K562 (cell line): ENCODE measurements at regions not wholly inside any gene's neighbourhood (a gene's known extent, or its start where the extent isn't known, plus 50 kb on each side); places are given as distances from the start of the nearest gene placed in this dataset.

Experiments
- HNRNPK ChIP-seq: fragments of 200-400 bp; formaldehyde crosslinking; IDR thresholded peaks from one replicate; pipeline ENCODE4 v1.6.1; 2018; ENCODE audit warnings: mild to moderate bottlenecking, low read depth, low read length; ENCODE audit not compliant: poor library complexity, severe bottlenecking
- LCOR ChIP-seq: sonication (generic); formaldehyde crosslinking; IDR thresholded peaks from 2 replicates; pipeline ENCODE4 v1.8.0; 2022; ENCODE audit warnings: mild to moderate bottlenecking, missing genetic modification reagents
- MED1 ChIP-seq: sonication (generic); formaldehyde crosslinking; IDR thresholded peaks from 2 replicates; pipeline ENCODE4 v1.8.1; 2023; ENCODE audit warnings: missing genetic modification reagents, borderline replicate concordance
- MYBL2 ChIP-seq, 2 experiments: fragments of 450-650 bp in 1 of 2; sonication (generic) in 1 of 2; formaldehyde crosslinking in 1 of 2; IDR thresholded peaks; 2 replicates each; pipeline versions ENCODE4 v1.6.1 to v1.8.1; 2017 to 2022; ENCODE audit warnings: borderline replicate concordance in 1 of 2, inconsistent platforms in 1 of 2, low read depth in 1 of 2, mild to moderate bottlenecking in 1 of 2, missing genetic modification reagents in 1 of 2, moderate library complexity in 1 of 2
- SMC3 ChIP-seq: conservative IDR thresholded peaks from 2 replicates; pipeline ENCODE4 v1.6.1; 2011; ENCODE audit warnings: low read depth, low read length, improper control_type of control experiment; ENCODE audit not compliant: insufficient read depth
- ZC3H8 ChIP-seq: fragments of 450-650 bp; IDR thresholded peaks from 2 replicates; pipeline ENCODE4 v1.6.1; 2017
- ZNF143 ChIP-seq: sonication (generic); formaldehyde crosslinking; IDR thresholded peaks from 2 replicates; pipeline ENCODE4 v1.9.0; 2022; ENCODE audit warnings: mild to moderate bottlenecking, missing genetic modification reagents
- ZNF311 ChIP-seq: fragments of 250-450 bp; sonication (Bioruptor Pico); IDR thresholded peaks from 2 replicates; pipeline ENCODE4 v1.4.0; 2020; ENCODE audit warnings: mild to moderate bottlenecking, moderate library complexity
- TF ChIP-seq, protein P1 (sequence below): fragments of 450-650 bp; formaldehyde crosslinking; IDR thresholded peaks from 2 replicates; pipeline ENCODE4 v1.4.0; 2020; ENCODE audit warnings: mild to moderate bottlenecking, moderate library complexity
- TF ChIP-seq, protein P2 (sequence below), 3 experiments: fragments of 200-800 bp in 1 of 3; sonication (Bioruptor generic) in 1 of 3; sonication (generic) in 1 of 3; formaldehyde crosslinking in 1 of 3; IDR thresholded peaks; 2 replicates each; pipeline versions ENCODE4 v1.6.1 to v1.8.0; 2016 to 2022; ENCODE audit warnings: mild to moderate bottlenecking in 2 of 3, missing compliant biosample characterization in 2 of 3, missing genetic modification characterization in 2 of 3, missing genetic modification reagents in 1 of 3
- TF ChIP-seq, protein P3 (sequence below): IDR thresholded peaks from 3 replicates; pipeline ENCODE4 v1.6.1; 2011; ENCODE audit warnings: borderline replicate concordance, mild to moderate bottlenecking; ENCODE audit not compliant: insufficient read length, insufficient read depth

DNA sequence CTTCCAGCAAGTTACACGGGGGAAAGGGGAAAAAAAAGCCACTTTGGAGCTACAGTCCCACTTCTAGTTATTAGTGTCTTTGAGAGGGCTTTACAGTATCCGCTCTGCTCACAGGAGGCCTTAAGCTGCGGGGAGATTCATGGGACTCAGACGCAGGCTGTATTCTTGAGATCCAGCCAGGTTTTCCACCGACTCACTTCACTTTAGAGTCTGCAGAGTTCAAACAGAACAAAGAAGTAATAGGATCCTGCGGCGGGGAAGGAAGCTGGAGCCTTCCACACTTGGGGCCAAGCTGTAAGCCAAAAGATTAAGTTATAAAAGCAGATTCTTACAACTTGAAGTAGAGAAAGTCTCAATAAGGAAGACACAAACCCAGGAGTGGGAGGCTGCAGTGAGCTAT, 60.2 kb upstream of the FAM174B start (continued):
- TF ChIP-seq LCOR (CRISPR knock-in tag), result no peak
- no peak for TF ChIP-seq ZC3H8
- no peak for TF ChIP-seq MED1
- TF ChIP-seq HNRNPK, result no peak
- TF ChIP-seq MYBL2 (IDR thresholded peaks at IDR 0.05; ENCODE audit: low read depth), result no peak
- TF ChIP-seq MYBL2 (CRISPR knock-in tag; IDR thresholded peaks at IDR 0.05; ENCODE audit: borderline replicate concordance), result no peak
- TF ChIP-seq, protein P1, sequence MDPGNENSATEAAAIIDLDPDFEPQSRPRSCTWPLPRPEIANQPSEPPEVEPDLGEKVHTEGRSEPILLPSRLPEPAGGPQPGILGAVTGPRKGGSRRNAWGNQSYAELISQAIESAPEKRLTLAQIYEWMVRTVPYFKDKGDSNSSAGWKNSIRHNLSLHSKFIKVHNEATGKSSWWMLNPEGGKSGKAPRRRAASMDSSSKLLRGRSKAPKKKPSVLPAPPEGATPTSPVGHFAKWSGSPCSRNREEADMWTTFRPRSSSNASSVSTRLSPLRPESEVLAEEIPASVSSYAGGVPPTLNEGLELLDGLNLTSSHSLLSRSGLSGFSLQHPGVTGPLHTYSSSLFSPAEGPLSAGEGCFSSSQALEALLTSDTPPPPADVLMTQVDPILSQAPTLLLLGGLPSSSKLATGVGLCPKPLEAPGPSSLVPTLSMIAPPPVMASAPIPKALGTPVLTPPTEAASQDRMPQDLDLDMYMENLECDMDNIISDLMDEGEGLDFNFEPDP (CRISPR knock-in tag), result no peak
- no peak for TF ChIP-seq ZNF143 (CRISPR knock-in tag)
- TF ChIP-seq, protein P2, sequence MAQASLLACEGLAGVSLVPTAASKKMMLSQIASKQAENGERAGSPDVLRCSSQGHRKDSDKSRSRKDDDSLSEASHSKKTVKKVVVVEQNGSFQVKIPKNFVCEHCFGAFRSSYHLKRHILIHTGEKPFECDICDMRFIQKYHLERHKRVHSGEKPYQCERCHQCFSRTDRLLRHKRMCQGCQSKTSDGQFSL (CRISPR knock-in tag; IDR thresholded peaks at IDR 0.05), result no peak
- TF ChIP-seq, protein P2 (tag; IDR thresholded peaks at IDR 0.05), result no peak
- TF ChIP-seq SMC3, result no peak
- TF ChIP-seq, protein P3, sequence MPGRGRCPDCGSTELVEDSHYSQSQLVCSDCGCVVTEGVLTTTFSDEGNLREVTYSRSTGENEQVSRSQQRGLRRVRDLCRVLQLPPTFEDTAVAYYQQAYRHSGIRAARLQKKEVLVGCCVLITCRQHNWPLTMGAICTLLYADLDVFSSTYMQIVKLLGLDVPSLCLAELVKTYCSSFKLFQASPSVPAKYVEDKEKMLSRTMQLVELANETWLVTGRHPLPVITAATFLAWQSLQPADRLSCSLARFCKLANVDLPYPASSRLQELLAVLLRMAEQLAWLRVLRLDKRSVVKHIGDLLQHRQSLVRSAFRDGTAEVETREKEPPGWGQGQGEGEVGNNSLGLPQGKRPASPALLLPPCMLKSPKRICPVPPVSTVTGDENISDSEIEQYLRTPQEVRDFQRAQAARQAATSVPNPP, result no peak
- TF ChIP-seq ZNF311 (CRISPR knock-in tag), result no peak
